CD4-positive, alpha-beta T cell treated with Interleukin-12 subunit alpha and Interleukin-12 subunit beta, for 1 hour (primary cell): ENCODE measurements at regions not wholly inside any gene's neighbourhood (a gene's known extent, or its start where the extent isn't known, plus 50 kb on each side); places are given as distances from the start of the nearest gene placed in this dataset.

Source experiments
- DNase-seq: peaks from one replicate; pipeline ENCODE4 v3.0.0-alpha.2; 2020

DNA sequence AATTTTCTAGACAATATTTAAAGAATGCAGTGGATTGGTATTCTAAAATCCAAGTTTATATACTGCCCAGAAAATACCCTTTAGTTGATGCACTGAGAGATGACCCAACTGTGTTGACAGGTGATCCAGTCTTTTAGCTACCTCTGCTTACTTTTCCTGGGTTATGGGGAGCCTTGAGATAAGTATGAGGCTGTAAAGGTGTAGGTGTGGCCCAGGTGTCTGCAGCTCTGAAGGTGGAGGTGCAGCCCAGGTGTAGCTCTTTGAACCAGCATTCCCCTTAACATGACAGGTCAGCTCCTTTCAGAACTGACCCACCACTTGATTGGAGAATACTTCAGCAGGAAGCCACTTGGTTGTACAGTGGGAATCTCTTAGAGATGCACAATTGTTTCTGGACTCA is 62.3 kb upstream of the ACSL3 start:
- DNase-seq: no peak

DNA sequence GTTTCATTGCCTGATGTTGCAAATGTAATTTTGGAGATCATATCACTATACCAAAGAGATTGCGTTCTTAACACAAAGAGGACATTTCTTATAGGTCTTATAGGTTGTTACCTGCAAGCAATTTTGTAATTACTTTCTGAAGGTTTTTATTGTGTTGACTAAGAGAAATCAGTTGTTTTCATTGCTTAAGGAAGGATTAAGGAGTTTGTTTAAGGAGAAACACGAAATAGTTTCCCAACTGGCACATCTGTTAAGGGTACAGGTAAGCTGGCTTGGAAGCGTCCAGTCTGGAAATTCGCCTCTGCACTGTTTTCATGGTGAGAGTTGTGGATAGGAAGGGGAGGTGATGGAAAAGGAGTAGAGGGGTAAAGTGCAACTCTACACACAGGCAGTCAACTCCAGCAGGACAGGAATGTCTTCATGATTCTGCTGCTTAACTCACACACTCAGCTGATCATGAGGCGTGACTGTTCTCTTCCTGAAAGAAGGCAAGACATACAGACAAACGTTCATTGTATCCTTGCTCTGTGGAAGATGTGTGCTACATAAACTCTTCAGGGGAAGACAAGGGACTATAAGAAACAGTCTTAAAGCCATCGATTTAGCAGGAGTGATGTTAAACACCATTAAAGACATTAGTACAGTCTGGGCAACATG is 61.4 kb upstream of the ACSL3 start:
- no peak for DNase-seq

DNA sequence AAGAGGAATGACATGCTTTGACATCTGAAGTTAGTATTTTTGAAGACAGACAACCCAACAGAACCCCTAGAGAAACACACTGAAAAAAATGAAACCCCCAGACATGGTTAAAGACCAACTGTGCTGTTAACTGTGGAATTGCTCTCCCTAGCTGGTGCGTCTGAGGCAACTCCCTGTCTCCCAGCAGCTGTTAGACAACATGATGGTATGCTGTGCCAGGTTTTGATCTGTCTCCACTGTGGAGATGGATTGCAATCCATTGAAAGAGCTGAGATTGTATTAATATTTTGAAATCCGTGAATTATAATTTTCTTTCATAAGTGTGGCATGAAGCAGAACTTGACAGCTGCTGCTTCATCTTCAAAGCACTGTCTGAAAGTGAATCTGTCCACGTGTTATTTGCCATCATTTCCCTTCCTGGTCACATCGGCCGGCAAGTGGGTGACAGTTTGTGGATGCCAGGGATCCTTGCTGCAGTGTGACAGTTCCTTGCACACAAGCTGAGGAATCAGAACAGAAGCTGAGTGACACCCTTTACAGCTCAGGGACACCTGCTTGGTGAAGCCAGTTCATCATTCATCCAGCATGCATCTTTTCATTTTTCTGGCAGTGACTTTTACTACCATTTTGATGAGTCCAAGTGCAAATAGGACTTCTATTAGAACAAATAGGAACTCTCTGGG is 58.2 kb upstream of the ACSL3 start:
- no peak for DNase-seq

DNA sequence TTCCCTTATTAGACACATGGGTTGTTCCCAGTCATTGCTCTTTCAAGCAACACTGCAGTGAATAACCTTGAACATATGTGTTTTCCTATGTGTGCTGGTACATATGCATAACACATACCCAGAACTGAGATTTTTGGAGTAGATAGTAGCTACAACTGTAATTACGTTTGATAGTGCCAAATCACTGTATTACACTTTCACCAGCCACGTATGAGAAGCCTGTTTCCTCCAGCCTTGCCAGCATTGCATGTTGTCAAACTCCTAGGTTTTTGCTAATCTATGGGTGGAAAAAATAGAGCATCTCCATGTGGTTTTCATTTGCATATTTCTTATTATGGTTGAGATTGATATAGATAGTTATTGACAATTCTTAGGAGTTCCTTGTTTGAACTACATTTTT is 56.5 kb upstream of the ACSL3 start:
- no peak for DNase-seq

DNA sequence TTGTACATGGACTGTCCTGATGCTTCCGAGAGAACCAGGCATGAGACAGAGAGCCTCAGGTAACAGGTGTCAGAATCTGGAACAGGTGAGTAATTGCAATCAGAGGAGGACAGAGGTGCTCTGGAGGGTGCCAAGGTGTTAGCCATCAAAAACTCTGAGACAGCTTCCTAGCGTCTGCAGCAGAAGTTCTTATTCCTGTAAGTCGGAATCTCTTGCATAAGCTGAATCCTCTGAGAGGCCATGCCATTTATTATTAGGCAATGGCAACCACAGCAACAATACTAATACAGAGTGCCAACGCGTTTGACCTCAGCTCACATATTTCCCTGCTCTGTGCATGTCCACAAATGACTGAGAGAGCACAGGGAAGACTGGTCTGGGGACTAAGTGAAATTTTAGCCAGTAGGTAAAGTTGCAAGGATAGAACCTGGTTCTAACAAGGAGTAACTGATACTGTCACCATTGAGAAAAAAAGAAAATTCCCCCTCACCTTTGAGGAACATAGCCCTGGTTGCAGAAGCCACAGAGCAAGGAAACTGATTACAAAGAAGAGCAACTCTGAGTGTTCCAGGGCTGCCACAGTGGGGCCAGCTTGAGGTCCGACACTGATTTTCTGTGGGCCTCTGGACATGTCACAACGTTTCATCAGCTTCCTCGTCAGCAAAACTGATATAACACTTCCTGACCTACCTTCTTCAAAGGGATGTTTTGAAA is 55.1 kb upstream of the ACSL3 start:
- peak; percentile 1 for DNase-seq

DNA sequence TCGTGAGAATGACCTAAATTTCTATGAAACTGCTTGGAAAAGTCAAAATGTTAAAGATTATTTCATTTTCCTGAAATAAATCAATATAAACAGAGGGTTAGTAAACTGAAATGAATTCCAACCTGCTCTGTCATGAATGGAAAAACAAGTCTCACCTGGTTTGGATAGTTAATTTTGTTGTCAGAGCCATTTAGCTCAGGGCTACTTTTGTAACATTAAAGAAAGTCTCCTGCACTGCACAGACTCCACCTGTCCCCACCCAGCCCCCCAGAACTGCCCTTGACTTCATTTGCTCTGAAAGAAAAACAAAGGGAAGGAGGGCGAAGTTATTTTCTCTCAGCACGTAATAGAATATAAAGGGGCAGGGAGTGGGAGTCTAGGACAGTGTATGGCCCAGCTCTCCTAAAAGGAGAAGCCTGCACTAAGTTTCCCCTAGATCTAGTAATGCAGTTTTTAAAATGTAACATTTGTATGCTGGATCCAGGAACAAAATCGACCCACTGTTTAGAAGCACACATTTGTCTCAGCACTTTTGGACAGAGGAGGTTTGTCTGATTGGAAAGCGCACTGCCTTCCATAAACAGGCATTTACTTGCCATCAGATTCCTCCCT is 54.2 kb upstream of the ACSL3 start:
- no peak for DNase-seq

DNA sequence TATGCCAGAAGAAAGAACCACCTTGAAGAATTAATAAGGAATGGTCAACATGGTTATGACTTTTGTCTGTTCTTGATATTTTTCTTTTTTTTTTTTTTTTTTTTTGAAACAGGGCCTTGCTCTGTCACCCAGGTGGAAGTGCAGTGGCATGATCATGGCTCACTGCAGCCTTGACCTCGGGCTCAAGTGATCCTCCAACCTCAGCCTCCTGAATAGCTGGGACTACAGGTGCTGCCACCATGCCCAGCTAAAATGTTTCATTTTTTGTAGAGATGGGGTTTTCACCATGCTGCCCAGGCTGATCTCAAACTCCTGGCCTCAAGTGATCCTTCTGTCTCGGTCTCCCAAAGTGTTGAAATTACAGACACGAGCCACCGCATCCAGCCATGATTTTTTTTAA is 53.4 kb upstream of the ACSL3 start:
- no peak for DNase-seq

DNA sequence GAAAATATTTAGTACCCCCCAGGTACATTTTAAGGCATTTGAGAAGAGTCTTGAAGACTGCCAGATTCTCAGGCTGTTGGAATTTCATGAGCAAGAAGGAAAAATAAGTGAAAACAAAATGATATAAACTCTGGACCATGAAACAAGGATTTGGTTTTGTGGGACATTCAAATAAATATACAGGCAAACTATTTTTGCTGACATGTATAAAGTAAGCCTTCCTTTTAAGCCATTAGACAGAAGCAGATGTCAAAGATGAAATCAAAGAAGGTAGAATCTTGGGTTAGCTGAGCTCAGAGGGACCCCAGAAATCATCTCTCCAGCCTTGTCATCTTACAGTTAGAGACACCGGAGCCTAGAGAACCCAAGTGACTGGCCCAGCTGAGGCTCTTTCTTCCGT is 51.3 kb upstream of the ACSL3 start:
- DNase-seq: no peak

DNA sequence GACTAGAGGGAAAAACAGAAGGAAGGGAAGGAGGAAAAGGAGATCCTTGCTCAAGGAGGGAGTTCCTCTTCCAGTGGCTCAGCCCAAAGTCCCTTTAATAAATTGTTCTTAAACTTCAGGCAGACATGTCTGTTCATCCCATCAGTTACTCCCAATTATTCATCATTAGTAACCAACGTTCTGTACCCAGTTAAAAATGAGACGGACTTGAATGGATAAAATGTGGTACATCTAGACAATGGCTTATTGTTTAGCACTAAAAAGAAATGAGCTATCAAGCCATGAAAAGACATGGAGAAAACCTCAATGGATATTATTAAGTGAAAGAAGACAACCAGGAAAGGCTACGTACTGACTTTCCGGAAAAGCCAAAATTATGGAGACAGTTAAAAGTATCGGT is 50.8 kb upstream of the ACSL3 start:
- DNase-seq: no peak
